Prostate gland (tissue), 2 donors: ENCODE measurements at regions not wholly inside any gene's neighbourhood (a gene's known extent, or its start where the extent isn't known, plus 50 kb on each side); places are given as distances from the start of the nearest gene placed in this dataset.

Source experiments
- DNase-seq: peaks from one replicate; pipeline ENCODE4 v3.0.0-alpha.2; 2019; ENCODE audit warnings: low spot score
- H3K27ac ChIP-seq, 2 donors: fragments of 200-600 bp; sonication (generic); 2 replicates each; pipeline ENCODE4 v1.5.1; 2017 to 2019
- H3K27me3 ChIP-seq: fragments of 200-600 bp; sonication (generic); replicated peaks from 2 replicates; pipeline ENCODE4 v1.5.1; 2019; ENCODE audit not compliant: insufficient read depth
- H3K36me3 ChIP-seq, 2 donors: fragments of 200-600 bp; sonication (generic); 1 replicate in 1 of 2; 2 replicates in 1 of 2; pipeline versions ENCODE4 v1.5.1 to v1.8.1; 2017 to 2019
- H3K4me1 ChIP-seq: fragments of 200-600 bp; sonication (generic); replicated peaks from 2 replicates; pipeline ENCODE4 v1.5.1; 2019
- H3K4me3 ChIP-seq, 2 donors: fragments of 200-600 bp; sonication (generic); 2 replicates each; pipeline ENCODE4 v1.5.1; 2017 to 2019
- H3K9me3 ChIP-seq: fragments of 200-600 bp; sonication (generic); 2 replicates; pipeline ENCODE4 v1.5.1; 2017
- POLR2A ChIP-seq: fragments of 450-650 bp; IDR thresholded peaks from one replicate; pipeline ENCODE4 v1.6.1; 2016; ENCODE audit warnings: antibody characterized with exemption, mild to moderate bottlenecking
- POLR2AphosphoS5 ChIP-seq: sonication (generic); formaldehyde crosslinking; IDR thresholded peaks from one replicate; pipeline ENCODE4 v1.6.1; 2017; ENCODE audit warnings: antibody characterized with exemption
- WGBS: methylation state at CpG from one replicate; pipeline ENCODE4 v1.1.5; 2018; 5-methylcytosine and 5-hydroxymethylcytosine counted together
- intact Hi-C: fragments of 100-400 bp; cut with DNase I; formaldehyde crosslinking; loops from one replicate; pipeline ENCODE4 v1.14.2; 2022
- TF ChIP-seq, protein P1 (sequence below), 4 experiments: fragments of 200-600 bp in 2 of 4; fragments of 450-650 bp in 2 of 4; sonication (generic) in 2 of 4; IDR thresholded peaks; 1 replicate in 3 of 4; 2 replicates in 1 of 4; pipeline ENCODE4 v1.5.1; 2016 to 2019; ENCODE audit warnings: antibody characterized with exemption in 4 of 4, mild to moderate bottlenecking in 2 of 4, moderate library complexity in 2 of 4

DNA sequence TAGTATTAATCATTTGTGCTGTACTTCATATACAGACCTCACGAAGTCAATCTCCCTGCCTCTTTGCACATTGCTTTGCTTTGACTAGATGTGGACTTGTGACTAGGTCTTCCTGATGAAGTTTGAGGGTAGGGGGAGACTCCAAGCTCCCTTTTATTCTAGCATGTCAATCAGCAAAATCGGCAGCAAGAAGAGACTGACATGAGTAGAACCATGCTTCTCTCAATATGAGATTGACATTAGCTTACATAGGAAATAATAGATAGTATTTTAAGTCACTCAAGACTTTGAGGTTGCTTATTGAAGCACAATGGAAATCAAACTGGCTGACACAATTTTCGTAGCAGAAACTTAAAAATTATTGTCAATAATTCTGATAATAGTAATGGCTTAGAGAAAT is 866.4 kb upstream of the ADAMTS5 start:
- no peak overlapping the region for H3K4me3 ChIP-seq
- no peak for DNase-seq
- no peak overlapping the region for H3K27ac ChIP-seq
- 78% methylated on average over 3 of the region's 3 CpGs for WGBS
- no peaks in the 10 kb centered on the region for H3K36me3 ChIP-seq
- intact Hi-C loops = no loop called here
- TF ChIP-seq, protein P1, sequence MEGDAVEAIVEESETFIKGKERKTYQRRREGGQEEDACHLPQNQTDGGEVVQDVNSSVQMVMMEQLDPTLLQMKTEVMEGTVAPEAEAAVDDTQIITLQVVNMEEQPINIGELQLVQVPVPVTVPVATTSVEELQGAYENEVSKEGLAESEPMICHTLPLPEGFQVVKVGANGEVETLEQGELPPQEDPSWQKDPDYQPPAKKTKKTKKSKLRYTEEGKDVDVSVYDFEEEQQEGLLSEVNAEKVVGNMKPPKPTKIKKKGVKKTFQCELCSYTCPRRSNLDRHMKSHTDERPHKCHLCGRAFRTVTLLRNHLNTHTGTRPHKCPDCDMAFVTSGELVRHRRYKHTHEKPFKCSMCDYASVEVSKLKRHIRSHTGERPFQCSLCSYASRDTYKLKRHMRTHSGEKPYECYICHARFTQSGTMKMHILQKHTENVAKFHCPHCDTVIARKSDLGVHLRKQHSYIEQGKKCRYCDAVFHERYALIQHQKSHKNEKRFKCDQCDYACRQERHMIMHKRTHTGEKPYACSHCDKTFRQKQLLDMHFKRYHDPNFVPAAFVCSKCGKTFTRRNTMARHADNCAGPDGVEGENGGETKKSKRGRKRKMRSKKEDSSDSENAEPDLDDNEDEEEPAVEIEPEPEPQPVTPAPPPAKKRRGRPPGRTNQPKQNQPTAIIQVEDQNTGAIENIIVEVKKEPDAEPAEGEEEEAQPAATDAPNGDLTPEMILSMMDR (IDR thresholded peaks at IDR 0.05) = no peak
- no peak for TF ChIP-seq POLR2A
- no peak for TF ChIP-seq POLR2AphosphoS5
- H3K27me3 ChIP-seq = no peaks in the 10 kb centered on the region
- H3K9me3 ChIP-seq = no peaks in the 10 kb centered on the region
- no peaks in the 10 kb centered on the region for H3K4me1 ChIP-seq

DNA sequence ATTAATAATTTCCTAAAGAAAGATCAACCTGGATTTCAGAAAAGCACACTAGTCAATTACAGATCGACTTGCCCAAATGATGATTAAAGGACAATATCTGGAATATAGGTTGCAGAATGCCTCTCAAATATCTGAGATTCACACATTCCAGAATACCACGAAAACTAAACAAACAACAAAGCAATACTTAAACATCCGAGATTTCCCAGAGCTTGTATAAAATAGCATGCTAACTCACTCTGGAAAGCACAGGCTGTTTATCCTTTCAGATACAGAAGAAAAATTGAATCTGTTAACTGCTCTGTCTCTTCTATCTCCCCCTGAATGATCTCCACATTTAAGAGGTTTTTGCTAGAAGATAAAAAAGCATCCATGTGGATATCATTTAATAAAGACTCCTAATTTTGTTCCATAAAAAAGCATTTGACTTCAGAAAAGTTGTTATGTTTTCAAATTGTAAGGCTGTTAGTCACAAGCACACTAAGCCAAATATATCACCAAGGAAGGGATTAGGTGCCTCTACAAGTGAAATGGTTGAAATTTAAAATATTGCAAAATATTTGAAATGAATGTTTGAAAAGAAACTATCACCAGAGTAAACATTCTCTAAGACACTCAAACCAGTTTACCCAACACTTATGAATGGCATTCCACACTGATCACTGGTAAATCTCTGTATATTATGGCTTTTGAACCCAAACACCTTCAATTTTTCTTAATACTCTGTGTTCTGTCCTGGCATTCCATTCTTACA is 865.1 kb upstream of the ADAMTS5 start:
- TF ChIP-seq, protein P1 (IDR thresholded peaks at IDR 0.05) = no peak
- TF ChIP-seq POLR2AphosphoS5 (no peak), POLR2A (no peak)
- intact Hi-C loops = no loop called here
- DNase-seq = no peak
- Histone ChIP-seq H3K9me3 (no peaks in the 10 kb centered on the region), H3K4me1 (no peaks in the 10 kb centered on the region), H3K36me3 (no peaks in the 10 kb centered on the region), H3K27ac (no peak overlapping the region), H3K27me3 (no peaks in the 10 kb centered on the region), H3K4me3 (no peak overlapping the region)
- 31% methylated on average over 3 of the region's 3 CpGs for WGBS

DNA sequence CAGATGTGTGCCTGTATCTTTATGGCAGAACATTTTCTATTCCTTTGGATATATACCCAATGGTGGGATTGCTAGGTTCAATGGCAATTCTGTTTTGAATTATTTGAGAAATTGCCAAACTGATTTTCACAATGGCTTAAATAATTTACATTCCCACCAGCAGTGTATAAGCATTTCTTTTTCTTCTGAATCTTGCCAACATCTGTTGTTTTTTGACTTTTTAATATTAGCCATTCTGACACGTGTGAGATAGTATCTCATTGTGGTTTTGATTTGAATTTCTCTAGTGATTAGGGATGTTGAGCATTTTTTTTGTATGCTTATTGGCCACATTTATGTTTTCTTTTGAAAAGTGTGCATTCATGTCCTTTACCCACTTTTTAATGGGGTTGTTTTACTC is 864.3 kb upstream of the ADAMTS5 start:
- intact Hi-C loops = no loop called here
- 4% methylated on average over 1 of the region's 1 CpG for WGBS
- H3K4me3 ChIP-seq = no peak overlapping the region

DNA sequence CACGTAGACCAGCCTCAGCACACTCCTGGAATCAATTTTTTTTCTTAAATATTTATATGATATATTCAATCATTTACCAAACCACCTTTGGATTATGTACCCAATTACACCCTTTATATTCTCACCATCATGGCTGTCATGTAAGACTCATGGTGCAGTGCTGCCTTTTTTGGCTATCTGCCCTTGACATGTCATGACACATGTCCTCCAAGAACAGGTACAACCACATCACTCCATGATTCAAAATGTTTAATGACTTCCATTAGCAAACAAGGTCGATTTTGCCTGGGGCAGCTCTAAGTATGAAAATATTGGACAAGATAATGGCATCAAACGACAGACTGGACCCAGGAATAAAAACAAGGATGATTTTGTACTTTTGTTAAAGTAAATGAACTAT is 861.1 kb upstream of the ADAMTS5 start:
- 62% methylated on average over 3 of the region's 3 CpGs for WGBS
- H3K27ac ChIP-seq = no peak overlapping the region
- no peaks in the 10 kb centered on the region for H3K27me3 ChIP-seq
- H3K4me3 ChIP-seq = no peak overlapping the region
- TF ChIP-seq, protein P1 (IDR thresholded peaks at IDR 0.05) = no peak
- TF ChIP-seq POLR2AphosphoS5 = no peak
- H3K9me3 ChIP-seq = no peaks in the 10 kb centered on the region
- no peaks in the 10 kb centered on the region for H3K36me3 ChIP-seq
- no peaks in the 10 kb centered on the region for H3K4me1 ChIP-seq
- DNase-seq = no peak
- intact Hi-C loops = no loop called here

More for the DNA sequence above, 864.3 kb upstream of the ADAMTS5 start:
- no peaks in the 10 kb centered on the region for H3K36me3 ChIP-seq
- H3K4me1 ChIP-seq = no peaks in the 10 kb centered on the region
- no peak for TF ChIP-seq POLR2AphosphoS5
- TF ChIP-seq, protein P1 (IDR thresholded peaks at IDR 0.05) = no peak
- TF ChIP-seq POLR2A = no peak
- H3K9me3 ChIP-seq = no peaks in the 10 kb centered on the region
- no peaks in the 10 kb centered on the region for H3K27me3 ChIP-seq
- no peak overlapping the region for H3K27ac ChIP-seq
- no peak for DNase-seq

DNA sequence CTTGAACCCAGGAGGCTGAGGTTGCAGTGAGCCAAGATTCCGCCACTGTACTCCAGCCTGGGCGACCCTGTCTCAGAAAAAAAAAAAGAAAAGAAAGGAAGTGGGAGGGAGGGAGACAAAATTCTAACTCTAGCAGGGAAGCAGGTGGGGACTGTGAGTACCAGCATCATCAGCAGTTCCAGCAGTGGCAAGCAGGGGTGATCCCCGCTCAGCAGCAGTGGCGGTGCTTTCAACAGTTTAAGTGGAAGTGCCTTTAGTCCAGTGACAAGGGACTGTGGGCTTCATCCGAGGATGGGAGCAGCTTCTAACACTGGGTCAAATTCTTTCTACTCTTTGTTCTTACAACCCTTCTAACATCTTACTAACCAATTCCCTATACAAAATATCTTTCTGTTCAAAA is 858.1 kb upstream of the ADAMTS5 start:
- no peak overlapping the region for H3K4me3 ChIP-seq
- TF ChIP-seq, protein P1 (IDR thresholded peaks at IDR 0.05) = no peak
- TF ChIP-seq POLR2A = no peak
- TF ChIP-seq POLR2AphosphoS5 = no peak
- H3K36me3 ChIP-seq = no peaks in the 10 kb centered on the region
- H3K9me3 ChIP-seq = no peaks in the 10 kb centered on the region
- H3K27me3 ChIP-seq = no peaks in the 10 kb centered on the region
- no peak for DNase-seq
- intact Hi-C loops = no loop called here
- H3K4me1 ChIP-seq = no peaks in the 10 kb centered on the region
- H3K27ac ChIP-seq = no peak overlapping the region
- WGBS = 88% methylated on average over 5 of the region's 5 CpGs
